CD8-positive, alpha-beta memory T cell (primary cell): ENCODE measurements at regions not wholly inside any gene's neighbourhood (a gene's known extent, or its start where the extent isn't known, plus 50 kb on each side); places are given as distances from the start of the nearest gene placed in this dataset.

Experiments used
- CTCF ChIA-PET: fragments of 350-600 bp; sonication (Branson Sonifier 250); formaldehyde crosslinking; loops from one replicate; lab custom pipeline; 2021; ENCODE audit warnings: antibody characterized with exemption; lab: Charles Lee
- POLR2A ChIA-PET: fragments of 350-600 bp; sonication (Branson Sonifier 250); formaldehyde crosslinking; loops from one replicate; lab custom pipeline; 2021; ENCODE audit warnings: antibody characterized with exemption; lab: Charles Lee
- DNase-seq, 5 donors: peaks; one replicate each; pipeline versions ENCODE4 v3.0.0 to v3.0.0-alpha.2; 2020 to 2022; ENCODE audit warnings: mixed read lengths in 1 of 5
- H3K27ac ChIP-seq: one replicate; pipeline ENCODE4 v1.7.0; 2013; ENCODE audit warnings: low read depth, mild to moderate bottlenecking, low read length, moderate library complexity
- H3K27me3 ChIP-seq: 2 replicates; pipeline ENCODE4 v1.7.0; 2013; ENCODE audit warnings: low read length, mild to moderate bottlenecking; ENCODE audit not compliant: insufficient read depth, poor library complexity, severe bottlenecking
- H3K36me3 ChIP-seq: 2 replicates; pipeline ENCODE4 v1.7.0; 2013; ENCODE audit warnings: mild to moderate bottlenecking, low read length, moderate library complexity; ENCODE audit not compliant: insufficient read depth
- H3K4me1 ChIP-seq: 2 replicates; pipeline ENCODE4 v1.7.0; 2013; ENCODE audit warnings: mild to moderate bottlenecking, low read length, moderate library complexity; ENCODE audit not compliant: insufficient read depth
- H3K4me3 ChIP-seq: 2 replicates; pipeline ENCODE4 v1.7.0; 2013; ENCODE audit warnings: mild to moderate bottlenecking, low read length
- H3K9me3 ChIP-seq: 2 replicates; pipeline ENCODE4 v1.7.0; 2013; ENCODE audit warnings: mild to moderate bottlenecking, low read length
- H3K27ac Mint-ChIP-seq, 8 donors: one replicate each; pipeline ENCODE4 v1.8.0; 2020 to 2021; ENCODE audit warnings: mixed read lengths in 8 of 8, mild to moderate bottlenecking in 6 of 8, inconsistent platforms in 3 of 8, moderate library complexity in 3 of 8
- H3K27me3 Mint-ChIP-seq, 2 donors: one replicate each; pipeline ENCODE4 v1.8.0; 2020 to 2021; ENCODE audit warnings: mixed read lengths in 2 of 2, mild to moderate bottlenecking in 1 of 2, moderate library complexity in 1 of 2
- H3K36me3 Mint-ChIP-seq, 3 donors: one replicate each; pipeline ENCODE4 v1.8.0; 2020 to 2021; ENCODE audit warnings: mixed read lengths in 3 of 3, inconsistent platforms in 1 of 3, mild to moderate bottlenecking in 1 of 3
- H3K4me1 Mint-ChIP-seq, 3 donors: one replicate each; pipeline ENCODE4 v1.8.0; 2020 to 2021; ENCODE audit warnings: mixed read lengths in 3 of 3, inconsistent platforms in 1 of 3, mild to moderate bottlenecking in 1 of 3
- H3K4me3 Mint-ChIP-seq, 7 donors: one replicate each; pipeline ENCODE4 v1.8.0; 2020 to 2021; ENCODE audit warnings: mixed read lengths in 7 of 7, mild to moderate bottlenecking in 6 of 7, moderate library complexity in 4 of 7, inconsistent platforms in 2 of 7
- H3K9me3 Mint-ChIP-seq, 5 donors: one replicate each; pipeline ENCODE4 v1.8.0; 2020 to 2022; ENCODE audit warnings: mixed read lengths in 5 of 5, mild to moderate bottlenecking in 3 of 5, moderate library complexity in 2 of 5, inconsistent platforms in 1 of 5

DNA sequence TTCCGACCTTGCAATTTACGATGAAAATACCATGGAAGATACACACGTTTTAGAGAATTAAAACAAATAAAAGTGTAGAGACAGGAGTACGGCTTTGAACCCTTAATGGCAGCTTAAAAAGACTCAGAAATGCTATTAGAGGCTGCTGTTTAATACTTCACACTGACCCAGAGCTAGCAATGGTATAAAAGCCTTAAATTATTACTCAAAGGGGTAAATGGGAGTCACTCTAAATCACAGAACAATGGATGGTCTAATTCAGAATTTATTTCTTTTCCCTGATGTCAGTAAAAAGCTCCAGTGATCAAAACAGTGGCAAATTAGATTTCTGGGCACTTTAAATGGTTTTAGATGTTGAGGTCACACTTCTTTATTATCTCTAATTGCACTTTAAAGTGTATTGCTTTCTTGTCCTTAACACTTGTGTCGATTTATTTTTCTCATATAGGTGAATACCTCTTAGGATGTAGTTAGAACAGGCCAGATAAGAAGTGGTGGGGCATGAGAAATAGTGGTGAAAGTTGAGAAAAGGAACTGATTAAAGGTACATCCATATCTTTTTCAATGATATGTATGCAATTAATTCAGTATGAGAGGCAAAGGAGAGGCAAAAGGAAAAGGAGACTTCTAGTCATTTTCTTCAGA, 252.4 kb upstream of the ANKRD50 start:
- H3K27me3 Mint-ChIP-seq = no peaks in the 10 kb centered on the region
- Histone ChIP-seq H3K4me1 (no peaks in the 10 kb centered on the region), H3K36me3 (no peaks in the 10 kb centered on the region), H3K27me3 (no peaks in the 10 kb centered on the region), H3K9me3 (no peaks in the 10 kb centered on the region), H3K27ac (no peak overlapping the region), H3K4me3 (no peak overlapping the region)
- no peak for DNase-seq
- no peak overlapping the region for H3K27ac Mint-ChIP-seq
- CTCF ChIA-PET = no interaction called here
- no peak overlapping the region for H3K4me3 Mint-ChIP-seq
- no peaks in the 10 kb centered on the region for H3K36me3 Mint-ChIP-seq
- H3K9me3 Mint-ChIP-seq = peaks cover 9 to 16% (median 13%) of the 10 kb centered on the region in 5 donors
- POLR2A ChIA-PET = no interaction called here
- no peaks in the 10 kb centered on the region for H3K4me1 Mint-ChIP-seq

DNA sequence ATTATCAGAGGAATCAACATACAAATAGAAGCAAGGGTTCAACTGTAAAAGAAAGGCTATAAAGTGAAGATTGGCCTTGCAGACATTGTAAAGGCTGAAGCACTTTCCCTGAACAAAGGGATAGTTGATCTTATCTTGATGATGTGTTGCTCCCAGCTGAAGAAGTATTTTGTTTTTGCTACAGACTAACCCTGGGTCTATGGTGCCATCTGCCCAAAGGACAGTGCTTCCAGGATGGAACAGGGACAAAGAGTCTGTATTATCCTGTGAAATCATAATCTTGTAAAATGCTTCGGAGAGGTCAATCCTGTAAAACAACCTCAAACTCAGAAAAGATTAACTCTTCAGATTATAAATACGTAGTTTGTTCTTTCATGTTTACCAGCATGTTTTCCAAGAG, 251.7 kb upstream of the ANKRD50 start:
- Histone ChIP-seq H3K27me3 (no peaks in the 10 kb centered on the region), H3K9me3 (no peaks in the 10 kb centered on the region), H3K27ac (no peak overlapping the region), H3K4me1 (no peaks in the 10 kb centered on the region), H3K36me3 (no peaks in the 10 kb centered on the region), H3K4me3 (no peak overlapping the region)
- no peaks in the 10 kb centered on the region for H3K36me3 Mint-ChIP-seq
- H3K4me3 Mint-ChIP-seq = no peak overlapping the region
- ChIA-PET POLR2A (no interaction called here), CTCF (no interaction called here)
- H3K4me1 Mint-ChIP-seq = no peaks in the 10 kb centered on the region
- no peaks in the 10 kb centered on the region for H3K27me3 Mint-ChIP-seq
- peaks cover 11 to 21% (median 16%) of the 10 kb centered on the region in 5 donors for H3K9me3 Mint-ChIP-seq
- H3K27ac Mint-ChIP-seq = no peak overlapping the region
- DNase-seq = no peak

DNA sequence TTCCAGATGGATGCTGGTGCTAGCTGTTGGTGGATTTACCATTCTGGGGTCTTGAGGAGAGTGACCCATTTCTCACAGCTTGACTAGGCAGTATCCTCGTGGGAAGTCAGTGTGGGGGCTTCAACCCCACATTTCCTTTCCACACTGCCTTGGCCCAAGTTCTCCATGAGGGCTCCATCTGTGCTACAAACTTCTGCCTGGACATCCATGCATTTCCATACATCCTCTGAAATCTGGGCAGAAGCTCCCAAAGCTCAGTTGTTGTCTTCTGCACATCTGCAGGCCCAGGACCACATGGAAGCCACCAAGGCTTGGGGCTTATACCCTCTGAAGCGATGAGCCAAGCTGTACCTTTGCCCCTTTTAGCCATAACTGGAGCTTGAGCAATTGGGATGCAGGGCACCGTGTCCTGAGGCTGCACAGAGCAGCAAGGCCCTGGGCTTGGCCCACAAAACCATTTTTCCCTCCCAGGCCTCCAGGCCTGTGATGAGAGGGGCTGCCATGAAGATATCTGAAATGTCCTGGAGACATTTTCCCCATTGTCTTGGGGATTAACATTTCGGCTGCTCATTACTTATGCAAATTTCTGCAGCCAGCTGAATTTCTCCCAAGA, 248.7 kb upstream of the ANKRD50 start:
- DNase-seq = no peak
- Histone ChIP-seq H3K9me3 (no peaks in the 10 kb centered on the region), H3K4me3 (no peak overlapping the region), H3K27ac (no peak overlapping the region), H3K4me1 (no peaks in the 10 kb centered on the region), H3K27me3 (no peaks in the 10 kb centered on the region), H3K36me3 (no peaks in the 10 kb centered on the region)
- H3K4me1 Mint-ChIP-seq = no peaks in the 10 kb centered on the region
- H3K36me3 Mint-ChIP-seq = no peaks in the 10 kb centered on the region
- ChIA-PET CTCF (no interaction called here), POLR2A (no interaction called here)
- no peak overlapping the region for H3K4me3 Mint-ChIP-seq
- peaks cover 11 to 17% (median 14%) of the 10 kb centered on the region in 5 donors for H3K9me3 Mint-ChIP-seq
- H3K27ac Mint-ChIP-seq = no peak overlapping the region
- no peaks in the 10 kb centered on the region for H3K27me3 Mint-ChIP-seq

DNA sequence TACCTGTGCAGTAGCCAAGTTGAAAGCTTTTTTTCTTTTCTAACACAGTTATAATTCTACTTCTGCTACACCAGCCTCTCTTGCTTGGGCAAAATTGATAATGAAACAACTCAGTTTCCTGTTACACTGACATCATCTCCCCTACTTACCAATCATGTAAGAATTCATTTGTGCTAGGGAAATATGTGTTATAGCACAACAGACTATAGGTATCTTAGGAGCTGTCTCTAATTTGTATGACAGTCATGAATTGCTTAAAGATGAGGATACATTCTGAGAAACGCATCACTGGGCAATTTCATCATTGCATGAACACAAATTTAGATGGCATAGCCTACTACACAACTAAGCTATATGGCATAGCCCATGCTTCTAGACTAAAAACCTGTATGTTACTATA, 246.3 kb upstream of the ANKRD50 start:
- H3K4me1 ChIP-seq = no peaks in the 10 kb centered on the region
- H3K4me3 Mint-ChIP-seq = no peak overlapping the region
- no peaks in the 10 kb centered on the region for H3K9me3 ChIP-seq
- H3K27me3 ChIP-seq = no peaks in the 10 kb centered on the region
- no peaks in the 10 kb centered on the region for H3K36me3 ChIP-seq
- H3K27me3 Mint-ChIP-seq = no peaks in the 10 kb centered on the region
- no peaks in the 10 kb centered on the region for H3K36me3 Mint-ChIP-seq
- DNase-seq = no peak
- CTCF ChIA-PET = no interaction called here
- no peak overlapping the region for H3K27ac Mint-ChIP-seq
- H3K27ac ChIP-seq = no peak overlapping the region
- POLR2A ChIA-PET = no interaction called here
- H3K4me1 Mint-ChIP-seq = no peaks in the 10 kb centered on the region
- H3K9me3 Mint-ChIP-seq = peaks cover 10 to 17% (median 14%) of the 10 kb centered on the region in 5 donors
- no peak overlapping the region for H3K4me3 ChIP-seq

DNA sequence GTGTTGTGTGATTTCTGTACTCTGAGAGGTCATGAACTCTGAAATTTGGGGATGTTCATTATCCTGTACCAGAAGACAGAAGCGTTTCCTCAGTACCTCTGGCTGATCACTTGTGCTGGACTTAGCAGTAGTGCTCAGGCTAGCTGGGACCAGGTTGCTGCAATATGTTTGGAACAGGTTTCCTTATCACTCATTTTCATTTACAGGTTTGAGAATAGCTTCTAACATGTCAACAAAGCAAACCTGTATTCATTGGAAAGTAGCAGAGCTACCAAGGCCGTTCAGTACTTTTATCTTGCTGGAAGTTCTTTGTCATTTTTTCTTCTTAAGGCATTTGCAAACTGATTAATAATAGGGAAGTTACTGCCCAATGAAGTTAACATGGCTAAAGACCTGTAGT, 242.9 kb upstream of the ANKRD50 start:
- H3K4me3 ChIP-seq = no peak overlapping the region
- Mint-ChIP-seq H3K27me3 (no peaks in the 10 kb centered on the region), H3K9me3 (peaks cover 2 to 16% (median 10%) of the 10 kb centered on the region in 5 donors), H3K4me1 (no peaks in the 10 kb centered on the region), H3K36me3 (no peaks in the 10 kb centered on the region), H3K4me3 (no peak overlapping the region), H3K27ac (no peak overlapping the region)
- no peaks in the 10 kb centered on the region for H3K9me3 ChIP-seq
- H3K27ac ChIP-seq = no peak overlapping the region
- H3K36me3 ChIP-seq = no peaks in the 10 kb centered on the region
- no peaks in the 10 kb centered on the region for H3K27me3 ChIP-seq
- DNase-seq = no peak
- ChIA-PET CTCF (no interaction called here), POLR2A (no interaction called here)
- H3K4me1 ChIP-seq = no peaks in the 10 kb centered on the region

DNA sequence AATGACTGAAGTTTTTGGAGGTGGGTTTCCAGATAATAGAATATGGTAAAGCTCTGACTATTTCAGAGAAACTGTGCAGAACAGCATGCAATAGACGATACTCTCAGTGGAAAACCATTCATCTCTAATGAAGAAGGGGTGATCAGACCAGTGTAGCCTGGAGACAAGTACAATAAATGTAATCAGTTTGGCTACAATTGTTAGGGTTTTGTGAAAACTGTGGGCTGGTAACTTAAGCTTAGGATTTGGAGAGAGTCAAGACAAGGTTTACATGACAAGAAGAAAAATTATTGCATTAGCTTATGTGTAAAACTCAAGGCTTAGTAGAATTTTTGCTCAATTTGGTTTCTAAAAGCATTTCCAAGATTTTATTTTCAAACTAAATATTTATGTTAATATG, 241.5 kb upstream of the ANKRD50 start:
- Mint-ChIP-seq H3K4me3 (no peak overlapping the region), H3K4me1 (no peaks in the 10 kb centered on the region), H3K9me3 (peaks cover 0 to 14% (median 6%) of the 10 kb centered on the region in 5 donors), H3K36me3 (no peaks in the 10 kb centered on the region), H3K27ac (no peak overlapping the region), H3K27me3 (no peaks in the 10 kb centered on the region)
- H3K4me1 ChIP-seq = no peaks in the 10 kb centered on the region
- no peak overlapping the region for H3K27ac ChIP-seq
- no peaks in the 10 kb centered on the region for H3K27me3 ChIP-seq
- no peak overlapping the region for H3K4me3 ChIP-seq
- ChIA-PET POLR2A (no interaction called here), CTCF (interaction anchor here (1.2 kb wide), 1 partner anchor 9 kb away, joined by 3 read pairs; no protein-coding TSS in a partner anchor)
- H3K9me3 ChIP-seq = no peaks in the 10 kb centered on the region
- no peaks in the 10 kb centered on the region for H3K36me3 ChIP-seq
- DNase-seq = no peak

DNA sequence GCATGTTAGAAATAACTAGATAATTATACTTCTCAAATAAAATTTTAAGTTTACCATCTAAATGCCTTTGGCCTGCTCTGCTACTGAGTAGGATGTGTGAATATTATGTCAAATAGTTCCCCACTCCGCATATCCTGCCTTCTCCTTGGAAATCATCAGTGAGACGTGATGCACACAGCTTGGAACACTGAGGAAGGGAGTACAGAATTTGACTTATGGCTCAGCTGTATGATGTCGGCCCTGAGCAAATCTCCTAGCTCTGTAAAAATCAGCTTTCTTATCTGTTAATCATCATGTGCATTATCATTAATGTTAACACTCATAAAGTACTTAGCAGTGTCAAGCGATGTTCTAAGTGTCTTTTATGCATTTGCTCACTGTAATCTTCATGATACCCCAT, 241.0 kb upstream of the ANKRD50 start:
- Mint-ChIP-seq H3K4me3 (no peak overlapping the region), H3K27ac (no peak overlapping the region), H3K4me1 (no peaks in the 10 kb centered on the region), H3K36me3 (no peaks in the 10 kb centered on the region), H3K9me3 (peaks cover 0 to 14% (median 6%) of the 10 kb centered on the region in 5 donors), H3K27me3 (no peaks in the 10 kb centered on the region)
- ChIA-PET POLR2A (no interaction called here), CTCF (interaction anchor here (1.2 kb wide), 1 partner anchor 9 kb away, joined by 3 read pairs; no protein-coding TSS in a partner anchor)
- Histone ChIP-seq H3K4me3 (no peak overlapping the region), H3K27ac (no peak overlapping the region), H3K4me1 (no peaks in the 10 kb centered on the region), H3K36me3 (no peaks in the 10 kb centered on the region), H3K9me3 (no peaks in the 10 kb centered on the region), H3K27me3 (no peaks in the 10 kb centered on the region)
- DNase-seq = no peak

DNA sequence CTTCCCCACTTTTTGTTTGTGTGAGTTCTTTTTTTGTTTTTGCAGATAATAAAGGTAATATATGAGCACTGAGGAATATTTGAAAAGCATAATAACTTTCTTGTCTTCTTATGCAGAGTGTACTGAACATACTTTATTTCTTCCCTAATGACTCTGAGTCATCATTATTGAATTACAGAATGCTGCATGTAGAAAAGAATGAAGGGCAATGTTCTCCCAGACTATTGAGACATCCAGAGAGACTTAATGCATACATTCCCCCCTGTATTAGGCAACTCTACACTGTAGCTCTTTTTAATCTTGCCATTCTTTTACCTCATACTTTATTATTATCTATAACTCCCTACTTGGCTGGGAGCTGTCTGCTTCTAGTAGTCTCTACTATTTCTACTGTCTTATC, 240.5 kb upstream of the ANKRD50 start:
- Mint-ChIP-seq H3K9me3 (peaks cover 0 to 14% (median 7%) of the 10 kb centered on the region in 5 donors), H3K36me3 (no peaks in the 10 kb centered on the region), H3K27ac (no peak overlapping the region), H3K4me3 (no peak overlapping the region), H3K27me3 (no peaks in the 10 kb centered on the region), H3K4me1 (no peaks in the 10 kb centered on the region)
- CTCF ChIA-PET = no interaction called here
- no peaks in the 10 kb centered on the region for H3K27me3 ChIP-seq
- no peak overlapping the region for H3K4me3 ChIP-seq
- no peak for DNase-seq
- POLR2A ChIA-PET = no interaction called here
- H3K27ac ChIP-seq = no peak overlapping the region
- no peaks in the 10 kb centered on the region for H3K36me3 ChIP-seq
- no peaks in the 10 kb centered on the region for H3K4me1 ChIP-seq
- H3K9me3 ChIP-seq = no peaks in the 10 kb centered on the region
